Endometrium (tissue), 2 donors: ENCODE measurements at regions not wholly inside any gene's neighbourhood (a gene's known extent, or its start where the extent isn't known, plus 50 kb on each side); places are given as distances from the start of the nearest gene placed in this dataset.
"Not testable (repeated sequence)": the region's sequence is repeated elsewhere in the genome, so short reads cannot be mapped to it uniquely, and the experiment has no call there.

Source experiments
- FAIRE-seq: peaks from 2 replicates; lab custom pipeline; 2012; peaks lifted over from hg19 to GRCh38; lab: Jason Lieb, UNC
- donor health status: control.
- donor health status: control.

- no peak for FAIRE-seq
Measured at GRCh38 chrX:122914256-122914655, 269.8 kb upstream of the GRIA3 start.

GRCh38 chrX:122934131-122934530 is 249.9 kb upstream of the GRIA3 start:
- FAIRE-seq: no peak

- no peak for FAIRE-seq
Measured at GRCh38 chrX:122940199-122940598, 243.9 kb upstream of the GRIA3 start.

- FAIRE-seq: no peak
Measured at GRCh38 chrX:122941806-122942205, 242.3 kb upstream of the GRIA3 start.

DNA sequence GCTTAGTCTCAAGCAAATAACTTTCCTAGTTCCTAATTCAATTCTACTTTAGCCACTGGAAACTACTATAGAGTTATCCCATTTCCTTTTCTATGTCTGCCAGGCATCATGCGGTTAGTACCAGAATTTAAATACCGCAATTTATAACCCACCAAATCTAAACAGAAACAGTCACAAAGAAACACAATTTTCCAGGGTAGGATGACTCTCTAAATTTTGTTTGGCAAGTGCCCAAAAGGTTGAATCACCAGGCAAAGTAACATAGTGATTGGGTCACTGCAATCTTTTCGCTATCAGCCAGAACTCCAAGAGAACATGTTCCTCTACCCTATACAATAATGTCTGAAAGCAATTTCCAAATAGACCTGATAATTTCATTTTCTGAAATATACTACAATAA is 240.2 kb upstream of the GRIA3 start:
- no peak for FAIRE-seq

DNA sequence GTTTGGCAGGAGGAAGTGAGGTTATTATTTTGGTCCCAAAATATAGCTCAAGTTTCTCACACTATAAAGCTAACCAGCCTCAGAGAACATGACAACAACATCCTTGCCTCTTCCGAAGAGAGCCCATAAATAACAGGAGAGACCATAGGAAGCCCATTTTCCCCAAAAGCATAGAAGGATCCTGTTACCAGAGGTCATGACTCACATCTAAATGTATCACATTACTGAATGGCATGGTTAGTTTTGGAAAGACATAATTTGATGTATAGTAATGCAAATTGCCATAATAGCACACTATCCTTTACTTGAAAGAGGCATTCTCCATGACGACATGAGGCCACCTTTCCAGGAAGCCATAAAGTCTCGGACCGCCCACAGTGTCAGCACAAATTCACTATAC is 238.8 kb upstream of the GRIA3 start:
- FAIRE-seq: no peak

- FAIRE-seq: no peak
Measured at GRCh38 chrX:122972604-122973003, 211.5 kb upstream of the GRIA3 start.

GRCh38 chrX:122982521-122982920 is 201.6 kb upstream of the GRIA3 start:
- FAIRE-seq: no peak

GRCh38 chrX:123002844-123003243 is 181.2 kb upstream of the GRIA3 start:
- FAIRE-seq: not testable (repeated sequence)

DNA sequence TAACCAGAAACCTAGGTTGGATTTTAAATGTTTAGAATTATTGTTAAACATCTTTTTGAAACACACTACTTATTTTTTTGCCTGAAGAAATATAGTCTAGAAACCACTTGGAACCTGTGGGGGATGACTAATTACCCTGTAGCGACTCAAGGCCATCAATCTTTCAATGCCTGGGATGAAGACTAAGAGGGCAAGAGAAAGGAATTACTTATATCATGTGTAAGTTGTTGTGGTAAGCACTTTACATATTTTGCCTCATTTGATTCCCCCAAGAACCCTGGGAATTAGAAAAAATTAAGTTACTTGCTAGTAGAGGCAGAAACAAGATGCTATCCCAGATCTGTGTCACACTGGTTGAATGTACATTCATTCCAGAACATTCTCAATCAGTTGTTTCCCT is 170.9 kb upstream of the GRIA3 start:
- FAIRE-seq: no peak

DNA sequence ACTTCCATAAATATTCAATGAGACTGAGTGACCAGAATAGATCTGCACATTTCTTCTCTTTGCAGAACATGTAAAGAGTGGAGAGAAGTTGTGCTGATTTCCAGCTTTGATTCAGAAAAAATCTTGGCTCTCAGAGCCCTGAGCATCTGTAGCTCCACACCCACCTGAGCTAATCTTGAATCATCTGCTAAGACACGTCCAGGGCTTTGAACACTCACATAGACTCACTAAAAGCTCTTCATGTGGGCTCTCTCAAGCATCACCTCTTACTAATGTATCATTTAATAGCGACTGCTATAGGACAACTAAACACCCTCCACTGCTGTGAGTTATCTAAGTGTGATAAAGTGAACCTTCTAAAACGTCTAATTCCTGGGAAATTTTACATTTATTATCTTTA is 147.7 kb upstream of the GRIA3 start:
- FAIRE-seq: no peak

DNA sequence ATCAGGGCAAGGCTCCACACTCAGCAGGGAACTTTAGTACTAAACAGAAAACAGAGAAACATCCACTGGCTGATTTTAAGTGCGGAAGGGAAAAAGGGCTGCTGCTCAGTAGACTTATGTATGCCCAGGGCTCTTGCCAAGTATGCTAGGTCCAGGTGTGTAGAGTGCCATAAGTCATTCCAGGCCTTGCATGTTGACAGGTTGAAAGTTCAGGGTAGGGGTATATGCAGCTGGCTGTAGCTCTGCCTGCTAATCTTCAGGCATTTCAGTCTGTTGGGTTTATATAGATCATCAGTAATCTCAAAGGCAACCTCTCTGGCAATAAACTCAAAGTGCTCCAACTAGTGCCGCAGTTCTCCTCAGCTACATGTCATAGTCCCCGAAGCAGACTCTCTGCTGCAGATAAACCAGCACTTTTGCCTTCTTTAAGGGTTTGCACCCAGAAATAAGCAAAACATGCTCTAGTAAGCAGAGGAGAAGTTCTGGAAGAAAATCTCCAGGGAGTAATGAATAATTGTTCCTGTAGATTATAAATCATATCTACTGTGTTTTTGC is 134.9 kb upstream of the GRIA3 start:
- no peak for FAIRE-seq

DNA sequence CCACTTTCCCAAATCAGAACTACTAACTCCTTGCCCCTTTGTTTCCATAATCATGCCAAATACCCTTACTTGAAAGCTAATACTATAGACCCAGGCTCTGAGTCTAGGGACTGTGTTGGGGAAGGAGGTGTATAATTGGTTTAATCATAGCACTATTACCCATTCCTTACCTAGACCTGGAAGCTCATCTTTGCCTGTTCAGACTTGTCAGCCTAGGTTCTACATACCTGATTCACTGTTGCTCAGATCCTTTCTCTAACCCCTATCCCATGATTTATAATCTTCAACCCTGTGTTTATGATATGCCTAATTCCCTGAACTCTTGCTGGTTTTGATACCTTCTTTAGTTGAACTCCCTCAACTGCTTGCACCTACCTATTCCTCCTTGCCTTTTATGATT is 123.1 kb upstream of the GRIA3 start:
- no peak for FAIRE-seq

DNA sequence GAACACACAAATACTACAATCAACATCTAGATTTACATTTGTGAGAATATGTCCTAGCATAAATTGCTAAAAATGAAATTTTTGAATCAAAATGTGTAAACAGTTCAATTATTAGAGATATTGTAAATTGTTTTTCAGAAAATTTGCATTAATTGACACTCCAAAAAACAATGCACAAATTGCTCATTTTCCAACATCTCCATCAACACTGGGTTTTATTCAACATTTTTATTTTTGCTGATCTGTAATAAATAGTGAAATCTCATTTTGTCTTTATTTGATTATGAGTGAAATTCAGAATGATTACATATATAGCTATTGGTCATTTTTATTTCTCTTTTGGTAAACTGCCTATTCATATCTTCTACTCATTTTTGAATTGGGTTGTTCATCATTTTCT is 120.0 kb upstream of the GRIA3 start:
- no peak for FAIRE-seq

GRCh38 chrX:123072686-123073385 is 111.2 kb upstream of the GRIA3 start:
- FAIRE-seq: no peak

DNA sequence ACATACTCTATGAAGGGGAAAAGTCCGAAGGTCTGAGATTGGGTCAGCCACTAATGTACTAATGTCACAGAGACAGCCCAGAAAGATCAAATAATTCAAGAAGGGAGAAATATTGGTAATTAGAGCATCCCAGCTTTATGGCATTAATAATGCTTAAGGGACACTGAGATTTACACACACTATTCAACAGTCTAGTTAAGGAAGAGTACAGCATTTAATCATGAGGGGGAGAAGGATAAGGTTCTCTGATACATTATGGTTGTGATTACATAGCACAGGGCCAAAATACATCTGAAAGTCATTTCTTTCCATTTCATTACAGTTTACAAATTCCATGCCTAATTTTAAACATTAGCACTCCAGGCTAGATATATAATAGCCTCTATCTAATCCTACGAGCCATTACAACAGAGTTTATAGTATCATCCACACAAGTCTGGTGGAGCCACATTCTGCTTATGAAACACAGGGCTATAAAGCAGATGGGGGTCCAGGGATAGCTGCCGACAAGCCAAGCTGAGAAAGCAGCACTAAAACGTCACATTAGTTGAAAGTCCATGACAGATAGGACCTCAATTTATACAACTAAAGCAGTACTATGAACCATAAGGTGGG is 108.0 kb upstream of the GRIA3 start:
- no peak for FAIRE-seq

GRCh38 chrX:123077631-123078030 is 106.4 kb upstream of the GRIA3 start:
- FAIRE-seq: no peak

- FAIRE-seq: no peak
Measured at GRCh38 chrX:123080065-123080464, 104.0 kb upstream of the GRIA3 start.

DNA sequence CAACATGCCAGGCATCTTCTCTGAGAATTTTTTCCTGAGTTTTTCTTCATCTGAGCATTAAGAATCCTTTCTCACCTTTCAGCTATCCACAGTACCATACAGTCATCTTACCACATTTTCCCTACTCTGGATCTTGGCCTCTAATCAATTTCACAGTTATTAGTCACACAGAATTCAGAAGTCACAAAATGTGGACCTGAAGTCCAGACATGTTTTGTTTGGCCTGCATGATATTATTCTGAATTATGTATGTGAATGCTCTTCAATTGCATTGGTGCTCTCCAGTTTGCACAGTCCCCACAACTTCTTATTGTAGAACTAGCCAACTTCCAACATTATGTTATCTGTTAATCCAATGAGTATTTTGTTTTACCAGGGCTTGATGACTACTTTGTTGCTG is 102.3 kb upstream of the GRIA3 start:
- no peak for FAIRE-seq

GRCh38 chrX:123083924-123084323 is 100.2 kb upstream of the GRIA3 start:
- no peak for FAIRE-seq

DNA sequence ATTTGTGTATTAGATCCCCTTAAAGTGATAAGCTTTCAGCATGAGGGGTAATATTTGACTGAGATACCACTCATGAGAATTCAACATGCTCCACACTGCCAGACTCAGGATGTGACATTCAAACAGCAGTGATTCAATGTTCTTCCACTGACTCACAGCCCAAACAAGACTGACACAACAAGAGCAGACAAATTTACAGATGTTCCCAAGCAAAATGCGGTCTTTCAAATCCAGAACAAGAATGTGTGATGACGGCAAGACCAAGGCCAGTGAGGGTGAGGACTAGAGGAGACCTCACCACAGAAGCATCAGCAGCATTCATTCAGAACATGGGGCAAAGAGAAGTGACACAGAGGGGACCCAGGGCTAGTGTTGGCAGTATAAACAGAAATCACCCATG is 99.3 kb upstream of the GRIA3 start:
- no peak for FAIRE-seq

DNA sequence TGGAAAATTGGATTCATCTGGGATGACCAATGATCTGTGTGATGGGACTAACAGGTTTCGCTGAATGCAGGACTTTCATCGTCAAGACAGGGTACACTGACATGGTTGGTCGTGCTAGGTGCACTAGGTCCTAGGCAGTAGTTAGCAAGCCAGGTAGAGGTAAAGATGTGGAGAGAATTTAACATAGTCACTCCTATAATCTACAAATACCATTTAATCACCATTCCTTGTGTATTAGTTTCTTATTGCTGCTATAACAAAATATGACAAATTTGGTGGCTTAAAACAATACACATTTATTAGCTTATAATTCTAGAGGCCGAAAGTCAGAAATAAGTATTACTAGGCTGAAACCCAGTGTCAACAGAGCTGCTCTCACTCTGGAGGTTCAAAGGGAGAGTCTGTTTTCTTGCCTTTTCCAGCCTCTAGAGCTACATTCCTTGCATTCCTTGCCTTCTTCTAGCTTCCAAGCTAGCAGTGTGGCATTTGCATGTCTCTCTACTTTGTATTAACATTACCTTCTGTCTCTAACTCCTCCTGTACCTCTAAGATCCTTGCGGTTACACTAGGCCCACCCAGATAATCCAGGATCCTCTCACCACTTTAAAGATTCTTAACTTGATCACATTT is 98.7 kb upstream of the GRIA3 start:
- no peak for FAIRE-seq

GRCh38 chrX:123086768-123087167 is 97.3 kb upstream of the GRIA3 start:
- FAIRE-seq: no peak

DNA sequence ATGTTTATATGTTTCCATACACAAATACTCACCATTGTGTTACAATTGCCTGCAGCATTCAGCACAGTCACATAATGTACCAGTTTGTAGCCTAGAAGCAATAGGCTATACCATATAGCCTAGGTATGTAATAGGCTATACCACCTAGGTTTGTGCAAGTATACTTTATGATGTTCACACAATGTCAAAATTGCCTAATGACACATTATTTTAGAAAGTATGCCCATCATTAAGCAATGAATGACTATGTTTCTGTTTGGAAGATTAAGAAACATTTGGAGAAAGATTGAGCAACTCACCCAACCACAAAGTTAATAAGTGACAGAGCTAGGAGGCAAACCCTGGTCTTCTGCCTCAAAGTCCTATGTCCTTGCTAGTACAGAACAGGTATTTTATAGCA is 96.8 kb upstream of the GRIA3 start:
- FAIRE-seq: no peak
